Activated CD8-positive, alpha-beta T cell treated with anti-CD3 and anti-CD28 coated beads for 36 hours (primary cell): ENCODE measurements at regions not wholly inside any gene's neighbourhood (a gene's known extent, or its start where the extent isn't known, plus 50 kb on each side); places are given as distances from the start of the nearest gene placed in this dataset.
"Not testable (repeated sequence)": the region's sequence is repeated elsewhere in the genome, so short reads cannot be mapped to it uniquely, and the experiment has no call there.

Source experiments
- ATAC-seq: fragments of 200-7000 bp; cut with Tn5 transposase; one replicate; pipeline ENCODE4 v1.10.0; 2021; ENCODE audit warnings: mild to moderate bottlenecking, moderate library complexity
- CTCF ChIA-PET: fragments of 350-600 bp; sonication (Branson Sonifier 250); formaldehyde crosslinking; loops from one replicate; lab custom pipeline; 2021; ENCODE audit warnings: antibody characterized with exemption; lab: Charles Lee
- POLR2A ChIA-PET: fragments of 350-600 bp; sonication (Branson Sonifier 250); formaldehyde crosslinking; loops from one replicate; lab custom pipeline; 2021; ENCODE audit warnings: antibody characterized with exemption; lab: Charles Lee
- DNase-seq: peaks from one replicate; pipeline ENCODE4 v3.0.0-alpha.2; 2020
- H3K27ac Mint-ChIP-seq: one replicate; pipeline ENCODE4 v1.8.0; 2021; ENCODE audit warnings: mild to moderate bottlenecking, mixed read lengths
- H3K27me3 Mint-ChIP-seq: one replicate; pipeline ENCODE4 v1.8.0; 2021; ENCODE audit warnings: mixed read lengths
- H3K36me3 Mint-ChIP-seq: one replicate; pipeline ENCODE4 v1.8.0; 2021; ENCODE audit warnings: low read depth, mixed read lengths
- H3K4me1 Mint-ChIP-seq: one replicate; pipeline ENCODE4 v1.8.0; 2021; ENCODE audit warnings: low read depth, mixed read lengths
- H3K4me3 Mint-ChIP-seq: one replicate; pipeline ENCODE4 v1.8.0; 2021; ENCODE audit warnings: mild to moderate bottlenecking, moderate library complexity, mixed read lengths
- H3K9me3 Mint-ChIP-seq: one replicate; pipeline ENCODE4 v1.8.0; 2021; ENCODE audit warnings: mixed read lengths
- intact Hi-C: fragments of 100-400 bp; cut with micrococcal nuclease; formaldehyde crosslinking; loops from one replicate; pipeline ENCODE4 v1.10.0; 2022

DNA sequence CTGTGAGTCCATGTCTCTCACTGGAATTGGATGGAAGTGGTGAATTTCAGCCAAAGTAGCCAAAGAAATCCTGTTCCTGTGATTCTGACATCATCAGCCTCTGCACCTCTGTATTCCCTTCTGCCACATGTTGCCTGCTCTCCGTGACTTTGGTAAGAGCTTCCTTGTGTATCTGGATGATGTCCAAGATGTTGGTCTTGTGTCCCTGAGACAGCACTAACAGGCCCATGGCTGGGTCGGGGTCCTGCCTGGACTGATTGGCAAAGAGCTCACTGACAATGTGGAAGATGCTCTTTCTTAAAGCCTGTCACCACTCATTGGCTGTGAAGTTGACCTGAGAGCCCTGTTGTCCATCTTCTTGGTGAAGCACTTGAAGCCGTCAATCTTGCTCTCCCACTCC lies 247.3 kb downstream of the CWH43 start:
- H3K36me3 Mint-ChIP-seq, H3K9me3 Mint-ChIP-seq, intact Hi-C loops, H3K4me3 Mint-ChIP-seq, H3K4me1 Mint-ChIP-seq, POLR2A ChIA-PET, DNase-seq, H3K27me3 Mint-ChIP-seq, H3K27ac Mint-ChIP-seq, CTCF ChIA-PET, ATAC-seq: not testable (repeated sequence)

DNA sequence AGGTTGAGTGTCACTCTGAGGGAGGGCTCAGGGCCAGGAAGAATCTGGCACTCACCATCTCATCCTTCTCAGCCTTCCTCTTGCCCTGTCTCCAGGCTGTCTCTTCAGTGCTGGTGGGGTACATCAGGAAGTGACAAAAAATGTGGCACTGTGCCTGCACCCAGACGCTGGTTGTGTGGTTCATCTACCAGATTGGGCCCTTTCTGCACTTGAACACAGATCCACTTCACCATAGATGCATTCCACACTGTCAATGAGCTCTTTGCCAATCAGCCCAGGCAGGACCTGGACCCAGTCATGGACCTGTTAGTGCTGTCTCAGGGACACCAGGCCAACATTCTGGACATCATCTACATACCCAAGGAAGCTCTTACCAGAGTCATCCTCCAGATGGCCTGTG lies 247.7 kb downstream of the CWH43 start:
- intact Hi-C loops, ATAC-seq, H3K36me3 Mint-ChIP-seq, H3K4me3 Mint-ChIP-seq, POLR2A ChIA-PET, DNase-seq, H3K9me3 Mint-ChIP-seq, CTCF ChIA-PET, H3K4me1 Mint-ChIP-seq, H3K27me3 Mint-ChIP-seq, H3K27ac Mint-ChIP-seq: not testable (repeated sequence)

DNA sequence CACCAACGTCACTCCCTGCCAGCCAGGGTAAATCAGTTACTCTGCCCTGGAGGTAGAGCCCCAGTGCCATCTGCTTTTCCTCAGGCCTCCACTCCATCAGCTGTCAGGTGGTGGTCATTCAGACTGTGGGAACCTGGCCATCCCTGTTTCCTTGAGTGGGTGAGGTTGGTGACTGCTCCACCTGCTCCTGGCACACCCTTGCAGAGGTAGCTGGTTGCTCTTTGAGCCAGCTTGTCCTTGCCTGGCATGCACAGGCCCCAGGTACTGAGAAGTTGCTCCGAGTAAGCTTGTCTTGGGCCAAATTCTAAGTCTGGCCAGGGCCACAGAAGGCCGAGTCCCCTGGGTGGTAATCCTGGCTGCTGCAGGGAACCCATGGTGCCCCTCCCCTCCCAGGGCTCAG lies 248.3 kb downstream of the CWH43 start:
- ATAC-seq, CTCF ChIA-PET, DNase-seq, H3K27me3 Mint-ChIP-seq, POLR2A ChIA-PET, H3K4me1 Mint-ChIP-seq, H3K27ac Mint-ChIP-seq, H3K36me3 Mint-ChIP-seq, H3K4me3 Mint-ChIP-seq, H3K9me3 Mint-ChIP-seq, intact Hi-C loops: not testable (repeated sequence)

DNA sequence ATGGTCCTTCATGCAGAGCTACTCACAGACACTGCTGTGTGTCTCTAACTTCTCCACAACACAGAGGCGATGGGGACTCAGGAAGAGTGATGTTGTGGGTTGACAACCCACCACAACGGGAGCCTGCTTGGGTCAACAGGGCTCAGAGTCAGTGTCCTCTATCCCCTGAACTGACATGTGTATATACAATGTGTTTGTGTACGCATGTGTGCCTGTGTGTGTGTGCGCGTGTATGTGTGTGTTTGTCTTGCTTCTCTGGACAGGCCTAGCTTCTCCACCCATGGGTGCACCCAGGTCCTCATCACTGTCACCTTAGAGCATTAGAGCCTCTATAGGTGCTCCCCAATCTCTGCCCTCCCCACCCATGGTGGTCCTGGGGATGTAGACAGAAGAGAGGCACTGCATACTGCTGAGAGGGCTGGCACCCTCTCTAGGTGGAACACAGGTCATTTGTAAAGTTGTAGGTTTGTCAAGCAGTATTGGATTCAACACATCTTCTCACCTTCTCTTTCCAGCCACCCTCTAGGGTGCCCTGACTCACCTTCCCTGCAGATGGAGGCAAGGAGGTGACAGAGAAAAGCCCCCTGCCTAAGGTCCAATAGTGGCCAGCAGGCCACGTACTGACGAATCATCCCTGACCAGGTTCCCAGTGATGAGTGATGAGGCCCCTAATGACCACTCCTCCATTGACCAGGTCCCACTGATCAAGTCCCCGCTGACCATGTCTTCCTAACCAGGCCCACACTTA lies 249.5 kb downstream of the CWH43 start:
- H3K27ac Mint-ChIP-seq, H3K9me3 Mint-ChIP-seq, DNase-seq, H3K4me3 Mint-ChIP-seq, POLR2A ChIA-PET, ATAC-seq, H3K36me3 Mint-ChIP-seq, CTCF ChIA-PET, H3K27me3 Mint-ChIP-seq, intact Hi-C loops, H3K4me1 Mint-ChIP-seq: not testable (repeated sequence)

DNA sequence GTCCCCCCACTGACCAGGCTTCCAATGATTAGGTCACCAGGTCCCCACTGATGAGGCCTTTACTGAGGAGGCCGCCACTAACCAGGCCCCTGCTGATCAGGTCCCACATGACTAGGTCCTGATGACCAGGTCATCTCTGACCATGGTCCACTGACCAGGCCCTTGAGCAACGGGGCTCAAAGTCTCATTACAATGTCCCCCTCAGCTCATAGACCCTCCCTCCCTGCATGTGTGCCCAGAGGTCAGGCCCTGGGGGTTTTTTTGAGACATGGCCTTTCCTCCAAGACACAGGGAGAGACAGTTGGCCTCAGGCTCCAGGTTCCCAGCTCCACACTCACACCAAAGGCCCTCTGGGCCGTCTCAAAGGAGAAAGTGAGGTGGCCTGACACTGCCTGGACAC lies 250.4 kb downstream of the CWH43 start:
- H3K9me3 Mint-ChIP-seq, POLR2A ChIA-PET, CTCF ChIA-PET, H3K36me3 Mint-ChIP-seq, ATAC-seq, H3K27ac Mint-ChIP-seq, DNase-seq, intact Hi-C loops, H3K27me3 Mint-ChIP-seq, H3K4me3 Mint-ChIP-seq, H3K4me1 Mint-ChIP-seq: not testable (repeated sequence)

DNA sequence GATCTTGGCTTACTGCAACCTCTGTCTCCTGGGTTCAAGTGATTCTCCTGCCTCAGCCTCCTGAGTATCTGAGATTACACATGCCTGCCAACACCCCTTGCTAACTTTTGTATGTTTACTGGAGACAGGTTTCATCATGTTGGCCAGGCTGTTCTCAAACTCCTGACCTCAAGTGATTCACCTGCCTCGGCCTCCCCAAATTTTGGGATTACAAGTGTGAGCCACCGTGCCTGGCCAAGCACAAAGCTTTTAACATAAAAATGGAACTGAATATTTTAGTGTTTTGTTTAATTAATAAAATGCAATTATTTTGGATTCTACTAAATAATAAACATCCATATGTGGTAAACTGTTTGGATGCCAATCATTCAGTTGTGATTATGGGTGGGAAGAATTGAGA lies 255.2 kb downstream of the CWH43 start:
- H3K27ac Mint-ChIP-seq, intact Hi-C loops, H3K9me3 Mint-ChIP-seq, ATAC-seq, CTCF ChIA-PET, H3K36me3 Mint-ChIP-seq, H3K4me3 Mint-ChIP-seq, H3K27me3 Mint-ChIP-seq, H3K4me1 Mint-ChIP-seq, DNase-seq, POLR2A ChIA-PET: not testable (repeated sequence)

DNA sequence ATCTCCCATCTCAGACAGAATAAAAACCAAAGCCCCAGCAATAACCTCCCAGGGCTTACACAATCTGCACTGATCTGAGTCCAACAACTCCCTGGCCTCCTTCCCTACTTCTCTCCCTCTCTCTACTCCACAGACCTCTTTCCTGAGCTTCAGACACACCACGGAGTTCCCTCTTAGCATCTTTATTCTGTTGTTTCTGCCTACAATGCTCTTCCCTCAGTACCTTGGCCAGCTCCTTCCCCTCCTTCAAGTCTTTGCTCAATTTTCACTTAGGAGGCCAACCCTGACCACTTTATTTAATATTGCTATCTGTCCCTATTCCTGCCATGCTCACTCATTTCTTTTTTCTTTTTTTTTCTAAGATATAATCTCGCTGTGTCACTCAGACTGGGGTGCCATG lies 276.7 kb downstream of the CWH43 start:
- H3K27me3 Mint-ChIP-seq, H3K36me3 Mint-ChIP-seq, POLR2A ChIA-PET, CTCF ChIA-PET, H3K27ac Mint-ChIP-seq, DNase-seq, intact Hi-C loops, H3K9me3 Mint-ChIP-seq, ATAC-seq, H3K4me3 Mint-ChIP-seq, H3K4me1 Mint-ChIP-seq: not testable (repeated sequence)

DNA sequence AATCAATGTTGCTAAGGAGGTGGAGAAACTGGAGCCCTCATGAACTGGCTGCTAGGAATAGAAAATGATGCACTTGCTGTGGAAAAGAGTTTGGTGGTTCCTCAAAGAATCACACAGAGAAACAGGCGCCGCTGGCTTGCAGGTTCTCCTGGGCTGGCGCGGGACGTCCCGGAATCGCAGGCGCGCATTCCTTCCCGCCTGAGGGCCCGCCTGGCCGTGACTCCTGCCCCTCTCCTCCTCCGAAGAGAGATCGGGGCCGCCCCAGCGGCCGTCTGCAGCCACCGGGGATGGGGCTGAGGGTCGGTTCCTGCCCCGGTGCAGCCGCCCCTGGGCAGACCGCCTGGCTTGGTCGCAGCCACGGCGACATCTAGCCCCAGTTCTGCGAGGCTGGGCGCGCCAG lies 284.4 kb downstream of the CWH43 start:
- ATAC-seq, H3K4me3 Mint-ChIP-seq, H3K4me1 Mint-ChIP-seq, POLR2A ChIA-PET, H3K27me3 Mint-ChIP-seq, CTCF ChIA-PET, intact Hi-C loops, H3K27ac Mint-ChIP-seq, H3K9me3 Mint-ChIP-seq, DNase-seq, H3K36me3 Mint-ChIP-seq: not testable (repeated sequence)

DNA sequence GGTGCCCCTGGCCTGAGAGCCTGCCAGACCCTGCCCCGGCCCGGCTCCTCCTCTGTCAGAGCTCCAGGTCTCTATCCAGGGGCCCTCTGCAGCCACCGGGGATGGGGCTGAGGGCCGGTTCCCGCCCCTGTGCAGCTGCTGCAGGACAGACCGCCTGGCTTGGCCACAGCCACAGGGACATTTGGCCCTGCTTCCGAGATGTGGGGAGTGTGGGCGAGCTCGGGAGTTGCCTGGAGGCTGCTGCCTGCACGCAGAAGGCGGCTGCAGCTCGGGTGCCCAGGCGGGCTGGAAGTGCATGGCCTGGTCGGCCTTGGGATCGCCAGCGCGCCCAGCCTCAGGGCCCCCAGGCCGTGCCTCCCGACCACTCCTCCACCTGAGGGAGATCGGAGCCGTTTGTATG lies 284.8 kb downstream of the CWH43 start:
- not testable (repeated sequence) for ATAC-seq, DNase-seq

DNA sequence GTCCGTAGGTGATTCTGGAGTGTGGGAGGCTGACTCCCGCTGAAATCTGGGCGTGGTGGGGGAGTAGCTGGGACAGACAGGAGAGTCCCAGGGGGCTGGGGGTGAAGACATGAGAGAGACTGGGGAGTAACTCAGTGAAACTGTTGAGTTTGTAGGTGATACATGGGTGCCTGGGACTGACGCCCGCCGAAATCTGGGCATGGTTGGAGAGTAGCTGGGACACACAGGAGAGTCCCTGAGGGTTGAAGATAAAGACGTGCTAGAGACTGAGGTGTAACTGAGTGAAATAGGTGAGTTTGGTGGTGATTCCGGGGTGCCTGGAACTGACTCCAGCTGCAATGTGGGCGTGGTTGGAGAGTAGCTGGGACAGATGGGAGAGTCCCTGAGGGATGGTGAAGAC lies 299.8 kb downstream of the CWH43 start:
- ATAC-seq, H3K36me3 Mint-ChIP-seq, intact Hi-C loops, H3K27me3 Mint-ChIP-seq, H3K4me1 Mint-ChIP-seq, CTCF ChIA-PET, H3K4me3 Mint-ChIP-seq, H3K9me3 Mint-ChIP-seq, H3K27ac Mint-ChIP-seq, DNase-seq, POLR2A ChIA-PET: not testable (repeated sequence)

More for the DNA sequence above, 284.8 kb downstream of the CWH43 start:
- CTCF ChIA-PET, H3K27ac Mint-ChIP-seq, H3K36me3 Mint-ChIP-seq, H3K9me3 Mint-ChIP-seq, POLR2A ChIA-PET, H3K4me3 Mint-ChIP-seq, intact Hi-C loops, H3K4me1 Mint-ChIP-seq, H3K27me3 Mint-ChIP-seq: not testable (repeated sequence)

DNA sequence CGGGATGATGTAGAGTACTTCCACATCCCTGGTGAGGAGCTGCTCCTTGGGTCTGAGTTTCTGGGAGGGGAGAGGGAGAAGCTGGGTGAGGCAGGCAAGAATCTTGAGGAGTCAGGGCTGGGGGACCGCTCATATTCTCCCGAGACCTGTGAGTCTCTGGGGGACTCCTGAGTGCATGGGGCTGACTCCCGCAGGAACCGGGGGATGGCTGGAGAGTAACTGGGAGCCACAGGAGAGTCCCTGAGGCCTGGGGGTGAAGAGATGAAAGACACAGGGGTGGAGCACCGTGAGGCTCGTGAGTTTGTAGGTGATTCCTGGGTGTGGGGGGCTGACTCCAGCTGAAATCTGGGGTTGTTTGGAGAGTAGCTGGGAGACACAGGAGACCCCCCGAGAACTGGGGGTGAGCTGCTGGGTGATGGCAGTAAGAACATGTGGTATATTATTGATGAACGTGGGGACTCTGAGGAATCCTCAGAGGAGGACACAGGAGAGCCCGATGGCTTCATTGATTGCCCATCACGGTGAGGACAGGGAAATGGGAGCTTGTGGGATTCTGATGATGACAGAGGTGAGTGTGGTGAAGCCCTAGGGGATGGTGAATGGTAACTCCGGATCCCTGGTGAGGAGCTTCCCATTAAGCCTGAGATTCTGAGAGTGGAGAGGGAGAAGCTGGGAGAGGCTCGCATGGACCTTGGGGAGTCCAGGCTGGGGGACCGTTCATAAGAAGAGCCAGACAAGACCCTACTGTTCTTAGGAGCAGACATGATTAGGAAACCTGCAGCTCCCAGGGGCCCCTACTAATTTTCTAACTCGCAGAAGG lies 301.1 kb downstream of the CWH43 start:
- ATAC-seq, H3K27ac Mint-ChIP-seq, H3K4me3 Mint-ChIP-seq, POLR2A ChIA-PET, H3K27me3 Mint-ChIP-seq, CTCF ChIA-PET, H3K4me1 Mint-ChIP-seq, DNase-seq, H3K9me3 Mint-ChIP-seq, intact Hi-C loops, H3K36me3 Mint-ChIP-seq: not testable (repeated sequence)

DNA sequence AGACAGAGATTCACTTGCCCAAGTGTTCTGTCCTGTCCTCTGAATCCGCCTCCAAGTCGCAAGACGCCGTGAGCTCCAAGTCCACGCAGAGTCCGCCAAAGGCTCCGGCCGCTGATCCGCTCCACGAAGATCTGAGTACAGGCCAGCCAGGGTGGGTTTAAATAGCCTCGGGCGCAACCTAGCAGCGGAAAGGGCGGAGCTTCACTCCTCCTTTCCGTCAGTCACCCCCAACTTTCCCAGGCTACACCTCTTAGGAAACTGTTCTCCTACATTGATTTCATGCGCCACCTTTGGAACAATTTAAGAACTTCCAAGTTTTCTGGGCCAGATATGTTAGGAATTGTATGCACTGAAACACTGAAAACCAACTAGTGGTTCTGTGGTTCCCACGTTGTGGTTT lies 301.8 kb downstream of the CWH43 start:
- DNase-seq, H3K4me1 Mint-ChIP-seq, CTCF ChIA-PET, POLR2A ChIA-PET, ATAC-seq, H3K4me3 Mint-ChIP-seq, H3K27ac Mint-ChIP-seq, H3K27me3 Mint-ChIP-seq, H3K36me3 Mint-ChIP-seq, H3K9me3 Mint-ChIP-seq, intact Hi-C loops: not testable (repeated sequence)
